GM18858 (cell line): ENCODE measurements at regions not wholly inside any gene's neighbourhood (a gene's known extent, or its start where the extent isn't known, plus 50 kb on each side); places are given as distances from the start of the nearest gene placed in this dataset.

ENCODE experiments used
- ATAC-seq: cut with Tn5 transposase; IDR thresholded peaks from one replicate; pipeline ENCODE4 v1.9.1; 2021; ENCODE audit not compliant: unreplicated experiment

DNA sequence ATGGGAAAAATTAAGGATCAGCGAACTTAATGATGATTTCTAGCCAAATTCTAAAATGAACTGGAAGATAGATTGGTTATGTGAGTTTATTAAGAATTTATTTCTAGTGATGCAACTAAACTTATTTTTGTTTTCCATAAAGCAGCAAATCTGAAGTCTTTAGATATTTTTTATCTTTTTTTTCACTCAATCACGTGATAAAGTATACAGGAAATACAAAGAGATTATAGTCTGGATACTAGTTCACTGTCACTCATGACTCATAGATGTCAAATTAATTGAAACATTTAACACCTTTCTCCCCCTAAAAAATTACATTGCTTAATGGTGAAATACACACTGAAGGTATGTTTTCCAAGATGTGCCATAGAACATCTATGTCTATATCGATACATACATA lies 416.9 kb downstream of the TUSC7 start:
- ATAC-seq = no peak

- ATAC-seq = no peak
Measured at GRCh38 chr3:117126946-117127546, 417.5 kb downstream of the TUSC7 start.

GRCh38 chr3:117128133-117128532 lies 418.6 kb downstream of the TUSC7 start:
- no peak for ATAC-seq

GRCh38 chr3:117128872-117129271 lies 419.3 kb downstream of the TUSC7 start:
- ATAC-seq = no peak

DNA sequence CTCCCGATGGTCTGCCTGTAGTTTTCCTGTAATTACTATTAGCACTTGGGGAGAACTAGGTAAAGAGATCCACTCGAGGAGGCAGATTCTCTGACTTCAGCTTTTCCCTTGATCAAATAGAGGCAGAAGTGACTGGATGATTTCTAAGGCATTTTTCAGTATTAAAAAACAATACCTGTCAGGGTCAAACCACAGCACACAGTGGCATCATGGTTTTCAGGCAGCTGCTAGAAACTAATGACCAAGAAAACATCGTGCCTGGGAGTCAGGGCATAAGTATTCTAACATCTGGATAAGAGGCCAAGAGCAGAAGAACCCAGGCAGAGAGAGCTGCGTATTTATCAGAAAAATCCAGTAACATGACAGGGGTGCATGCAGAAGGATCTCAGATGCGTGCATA lies 419.9 kb downstream of the TUSC7 start:
- ATAC-seq = no peak

DNA sequence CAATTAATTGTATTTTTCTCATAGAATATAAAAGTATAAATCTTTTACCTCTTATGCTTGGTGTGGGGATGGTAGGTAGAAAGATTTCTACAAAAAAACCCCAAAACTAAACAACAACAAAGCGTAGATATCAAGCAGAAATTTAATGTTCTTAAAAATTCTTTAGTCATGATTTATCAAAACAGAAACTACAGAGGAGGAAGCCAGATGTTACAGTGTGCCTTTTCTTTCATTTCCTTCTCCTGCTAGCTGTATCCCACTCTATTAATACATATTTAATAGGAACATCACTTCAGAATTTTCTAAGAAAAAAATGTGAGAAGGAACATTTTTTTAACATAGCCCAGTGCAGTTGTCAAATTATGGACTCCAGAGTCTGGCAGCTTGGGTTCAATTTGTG lies 420.6 kb downstream of the TUSC7 start:
- ATAC-seq = no peak

DNA sequence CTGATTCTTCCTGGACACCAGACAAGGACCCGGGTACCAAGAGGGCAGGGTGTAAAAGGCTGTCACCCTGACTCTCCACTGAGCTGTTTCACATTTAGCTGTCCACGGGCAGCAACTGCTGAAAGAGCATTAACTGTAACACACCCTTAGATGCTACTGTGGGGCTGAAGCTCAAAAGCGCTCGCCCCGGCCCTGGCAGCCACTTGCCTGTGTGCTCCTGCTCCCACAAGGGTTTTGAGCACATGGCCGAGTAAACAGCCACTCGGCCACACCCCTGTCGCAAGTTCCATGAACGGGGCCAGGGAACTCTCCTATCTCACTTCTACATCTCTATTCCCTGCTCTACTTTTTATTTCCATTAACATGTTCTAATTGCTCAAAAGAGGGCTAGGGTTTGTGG lies 421.7 kb downstream of the TUSC7 start:
- ATAC-seq = no peak

DNA sequence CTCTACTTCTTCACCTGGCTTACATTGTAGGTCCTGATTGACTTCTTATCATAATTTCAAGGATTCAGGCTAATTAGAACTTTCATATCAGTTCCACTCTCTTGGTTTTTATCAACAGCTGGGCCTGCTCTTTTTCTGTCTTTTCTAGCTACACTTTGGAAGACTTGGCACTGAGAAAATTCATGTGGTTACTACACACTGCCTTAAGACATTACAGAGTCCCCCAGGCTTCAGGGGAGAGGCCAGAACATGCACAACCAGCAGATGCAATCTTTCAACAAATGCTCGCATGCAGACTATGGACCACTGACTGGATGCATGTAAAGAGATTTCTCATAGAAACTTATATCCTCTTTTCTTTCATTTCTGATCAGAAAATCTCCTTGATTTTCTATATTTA lies 423.5 kb downstream of the TUSC7 start:
- no peak for ATAC-seq

DNA sequence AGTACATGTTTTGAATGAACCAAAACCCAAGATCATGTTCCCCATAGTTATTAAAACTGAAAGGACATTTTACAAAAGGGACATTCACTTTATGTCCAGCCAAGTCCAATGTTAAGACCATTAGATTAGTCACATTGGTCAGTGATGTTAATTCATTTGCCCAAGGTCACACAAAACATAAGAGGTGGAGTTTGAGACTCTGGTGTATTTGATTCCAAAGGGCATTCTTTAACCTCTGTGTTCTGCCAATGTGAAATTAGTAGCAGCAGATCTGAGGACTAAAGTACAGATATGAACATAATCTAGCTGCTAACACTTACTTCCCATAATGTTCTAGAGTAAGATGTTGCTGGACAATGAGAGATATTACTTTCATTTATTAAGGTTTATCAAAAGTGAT lies 425.6 kb downstream of the TUSC7 start:
- ATAC-seq = no peak

DNA sequence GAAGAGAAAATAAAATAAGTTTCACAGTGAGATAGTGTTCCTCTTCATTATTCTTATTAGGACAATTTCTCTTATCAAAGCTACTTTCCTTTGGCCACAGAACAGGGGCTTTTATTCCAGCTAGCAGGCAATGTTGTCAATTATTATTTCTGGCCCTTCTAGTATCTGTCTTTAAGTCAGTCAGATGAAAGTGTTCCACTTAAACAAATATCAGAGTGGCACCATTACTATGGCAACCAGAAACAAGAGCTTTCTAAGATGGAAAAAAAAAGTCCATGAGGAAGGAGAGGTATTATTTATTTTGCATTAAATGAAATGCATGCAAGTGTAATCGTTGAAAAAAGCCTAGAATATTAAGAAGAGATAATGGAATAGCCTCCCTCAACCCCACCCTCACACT lies 426.4 kb downstream of the TUSC7 start:
- ATAC-seq = no peak

DNA sequence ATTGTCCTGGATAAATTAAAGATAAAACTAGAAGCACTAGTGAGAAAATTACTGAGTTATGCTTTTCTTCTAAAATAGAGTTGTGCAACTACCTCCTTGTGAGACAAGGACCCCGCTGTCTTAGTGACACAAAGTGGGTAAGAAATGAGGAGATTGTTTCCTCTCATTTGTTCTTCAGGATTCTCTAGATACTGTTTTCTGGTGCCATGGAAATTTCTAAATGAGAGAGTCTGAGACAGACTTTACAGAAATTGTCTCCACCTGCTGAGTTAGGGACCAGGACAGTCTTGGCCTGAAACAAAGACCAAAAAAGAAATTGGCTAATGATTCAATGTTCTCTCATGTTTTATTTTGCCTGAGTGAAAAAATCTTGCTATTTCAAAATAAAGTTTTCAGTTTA lies 427.5 kb downstream of the TUSC7 start:
- ATAC-seq = no peak

DNA sequence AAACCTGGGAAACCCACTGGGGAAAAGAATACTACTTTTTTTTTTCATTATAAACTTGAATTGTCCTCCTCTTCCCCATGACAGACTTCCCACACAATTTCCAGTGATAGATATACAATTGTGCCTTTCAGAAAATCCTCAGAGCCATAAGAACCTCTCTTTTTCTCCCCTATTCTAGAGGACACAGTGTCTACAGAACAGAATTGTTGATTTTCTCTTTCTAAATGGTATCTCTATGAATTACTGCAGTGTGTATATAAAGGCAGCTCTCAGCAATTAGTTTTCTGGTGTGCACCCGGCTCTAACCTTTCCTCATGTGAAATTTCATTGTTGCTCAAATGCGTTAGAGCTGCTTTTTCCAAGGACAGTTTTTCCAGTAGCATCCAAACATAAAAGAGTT lies 430.1 kb downstream of the TUSC7 start:
- no peak for ATAC-seq

DNA sequence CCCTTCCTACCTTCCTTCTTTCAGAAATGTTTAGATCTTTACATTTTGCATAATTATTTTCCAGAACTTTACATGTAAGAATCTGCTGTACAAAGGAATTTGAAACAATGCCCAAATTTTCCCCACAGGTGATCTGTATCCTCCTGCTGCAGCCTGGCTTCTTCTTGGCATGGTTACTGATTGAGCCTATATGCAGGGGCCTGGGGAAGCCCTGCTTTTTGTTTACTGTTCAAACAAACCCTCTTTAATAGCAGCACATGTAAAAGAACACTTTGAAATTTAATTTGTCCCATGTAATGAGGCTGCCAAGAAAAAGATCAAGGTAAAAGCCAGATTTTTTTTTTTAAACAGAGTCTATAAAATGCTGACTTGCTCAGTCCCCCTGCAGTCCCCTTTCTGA lies 432.2 kb downstream of the TUSC7 start:
- ATAC-seq = no peak

GRCh38 chr3:117144853-117145252 lies 435.3 kb downstream of the TUSC7 start:
- no peak for ATAC-seq

GRCh38 chr3:117145677-117146076 lies 436.1 kb downstream of the TUSC7 start:
- no peak for ATAC-seq

GRCh38 chr3:117146571-117146970 lies 437.0 kb downstream of the TUSC7 start:
- ATAC-seq = no peak

GRCh38 chr3:117149584-117149983 lies 440.0 kb downstream of the TUSC7 start:
- no peak for ATAC-seq

GRCh38 chr3:117150628-117151027 lies 441.0 kb downstream of the TUSC7 start:
- no peak for ATAC-seq

GRCh38 chr3:117160176-117160575 lies 450.6 kb downstream of the TUSC7 start:
- ATAC-seq = no peak

GRCh38 chr3:117161816-117162215 lies 452.2 kb downstream of the TUSC7 start:
- no peak for ATAC-seq

GRCh38 chr3:117165176-117165575 lies 455.6 kb downstream of the TUSC7 start:
- ATAC-seq = no peak

GRCh38 chr3:117165601-117166051 lies 456.0 kb downstream of the TUSC7 start:
- no peak for ATAC-seq

DNA sequence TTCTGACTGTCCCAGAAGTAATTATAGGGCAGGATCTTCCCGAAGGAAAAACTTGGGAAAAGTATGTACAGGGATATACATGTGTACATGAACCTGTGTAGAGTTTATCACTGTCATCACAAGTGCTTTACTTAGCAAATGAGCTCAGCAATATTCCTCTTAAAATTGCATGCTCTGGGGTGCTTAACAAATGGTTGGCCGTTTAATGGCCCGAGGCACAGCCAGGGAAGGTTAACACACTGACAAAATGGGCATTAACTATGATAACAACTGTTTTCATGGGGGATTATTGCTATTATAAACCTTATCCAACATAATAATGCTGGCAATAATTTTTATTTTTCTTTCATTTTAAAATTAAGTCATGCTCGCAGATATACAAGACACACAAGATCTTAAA lies 459.3 kb downstream of the TUSC7 start:
- no peak for ATAC-seq

- no peak for ATAC-seq
Measured at GRCh38 chr3:117170094-117170493, 460.5 kb downstream of the TUSC7 start.
